B cell (primary cell): ENCODE measurements at regions not wholly inside any gene's neighbourhood (a gene's known extent, or its start where the extent isn't known, plus 50 kb on each side); places are given as distances from the start of the nearest gene placed in this dataset.

Source experiments
- EZH2 ChIP-seq: IDR thresholded peaks from 2 replicates; pipeline ENCODE4 v1.6.1; 2012; ENCODE audit warnings: borderline replicate concordance, low read depth, mild to moderate bottlenecking, moderate library complexity, low read length; ENCODE audit not compliant: insufficient read depth, poor library complexity, severe bottlenecking
- TF ChIP-seq, protein P1 (sequence below): fragments of 200-600 bp; IDR thresholded peaks from one replicate; pipeline ENCODE4 v1.8.0; 2022; ENCODE audit warnings: antibody characterized with exemption, mild to moderate bottlenecking

DNA sequence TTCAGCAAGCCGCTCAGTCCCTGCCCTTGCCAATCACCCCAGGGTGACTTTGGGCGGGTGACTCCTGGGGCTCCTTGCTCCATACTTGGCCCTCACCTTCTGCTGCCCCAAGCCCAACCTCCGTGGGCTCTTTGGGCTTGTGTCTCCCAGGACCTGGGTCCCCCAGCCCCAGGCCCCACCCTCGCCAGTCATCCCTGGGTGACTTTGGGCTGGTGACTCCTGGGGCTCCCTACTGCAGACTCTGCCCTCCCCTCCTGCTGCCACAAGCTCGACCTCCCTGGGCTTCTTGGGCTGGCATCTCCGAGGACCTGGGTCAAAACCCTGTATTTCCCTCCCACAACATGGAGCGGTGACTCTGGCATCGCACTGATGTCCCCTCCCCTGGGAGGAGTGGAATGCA is 151.5 kb downstream of the GOLGA6L4 start:
- TF ChIP-seq, protein P1, sequence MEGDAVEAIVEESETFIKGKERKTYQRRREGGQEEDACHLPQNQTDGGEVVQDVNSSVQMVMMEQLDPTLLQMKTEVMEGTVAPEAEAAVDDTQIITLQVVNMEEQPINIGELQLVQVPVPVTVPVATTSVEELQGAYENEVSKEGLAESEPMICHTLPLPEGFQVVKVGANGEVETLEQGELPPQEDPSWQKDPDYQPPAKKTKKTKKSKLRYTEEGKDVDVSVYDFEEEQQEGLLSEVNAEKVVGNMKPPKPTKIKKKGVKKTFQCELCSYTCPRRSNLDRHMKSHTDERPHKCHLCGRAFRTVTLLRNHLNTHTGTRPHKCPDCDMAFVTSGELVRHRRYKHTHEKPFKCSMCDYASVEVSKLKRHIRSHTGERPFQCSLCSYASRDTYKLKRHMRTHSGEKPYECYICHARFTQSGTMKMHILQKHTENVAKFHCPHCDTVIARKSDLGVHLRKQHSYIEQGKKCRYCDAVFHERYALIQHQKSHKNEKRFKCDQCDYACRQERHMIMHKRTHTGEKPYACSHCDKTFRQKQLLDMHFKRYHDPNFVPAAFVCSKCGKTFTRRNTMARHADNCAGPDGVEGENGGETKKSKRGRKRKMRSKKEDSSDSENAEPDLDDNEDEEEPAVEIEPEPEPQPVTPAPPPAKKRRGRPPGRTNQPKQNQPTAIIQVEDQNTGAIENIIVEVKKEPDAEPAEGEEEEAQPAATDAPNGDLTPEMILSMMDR, result no peak
- TF ChIP-seq EZH2, result no peak
